Suppressor macrophage (primary cell): ENCODE measurements at regions not wholly inside any gene's neighbourhood (a gene's known extent, or its start where the extent isn't known, plus 50 kb on each side); places are given as distances from the start of the nearest gene placed in this dataset.
A peak's percentile ranks its signal among the peaks of the same experiment; 100 is the strongest.
"Not testable (repeated sequence)": the region's sequence is repeated elsewhere in the genome, so short reads cannot be mapped to it uniquely, and the experiment has no call there.

Source experiments
- DNase-seq, 4 experiments: peaks; one replicate each; pipeline ENCODE4 v3.0.0-alpha.2; 2020 to 2022

GRCh38 chr14:31911160-31911559 lies 165.9 kb upstream of the ARHGAP5 start:
- no peak for DNase-seq

DNA sequence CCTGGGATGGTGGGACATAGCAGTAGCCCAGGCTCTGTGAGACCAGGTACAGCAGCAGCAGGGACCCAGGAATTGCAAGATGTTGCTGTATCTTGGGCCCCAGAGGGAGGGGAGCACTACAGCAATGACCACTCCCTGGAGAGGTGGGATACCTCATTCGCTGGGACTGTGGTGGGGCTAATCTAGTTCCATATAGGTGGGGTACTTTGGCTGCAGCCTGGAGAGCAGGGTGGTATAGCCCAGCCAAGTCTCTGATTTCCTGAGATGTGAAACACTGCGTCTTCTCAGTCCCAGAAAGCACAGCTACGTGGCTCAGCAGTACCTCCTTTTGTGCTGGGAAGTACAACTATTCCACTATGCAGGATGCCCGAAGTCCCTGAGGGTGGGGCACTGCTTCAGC lies 163.7 kb upstream of the ARHGAP5 start:
- DNase-seq, result no peak

DNA sequence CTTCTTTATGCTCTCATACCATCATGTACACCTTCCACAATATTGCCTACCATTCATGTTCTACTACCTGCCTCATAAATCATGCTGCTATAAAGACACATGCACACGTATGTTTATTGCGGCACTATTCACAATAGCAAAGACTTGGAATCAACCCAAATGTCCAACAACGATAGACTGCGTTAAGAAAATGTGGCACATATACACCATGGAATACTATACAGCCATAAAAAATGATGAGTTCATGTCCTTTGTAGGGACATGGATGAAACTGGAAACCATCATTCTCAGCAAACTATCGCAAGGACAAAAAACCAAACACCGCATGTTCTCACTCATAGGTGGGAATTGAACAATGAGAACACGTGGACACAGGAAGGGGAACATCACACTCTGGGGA lies 158.8 kb upstream of the ARHGAP5 start:
- not testable (repeated sequence) for DNase-seq

DNA sequence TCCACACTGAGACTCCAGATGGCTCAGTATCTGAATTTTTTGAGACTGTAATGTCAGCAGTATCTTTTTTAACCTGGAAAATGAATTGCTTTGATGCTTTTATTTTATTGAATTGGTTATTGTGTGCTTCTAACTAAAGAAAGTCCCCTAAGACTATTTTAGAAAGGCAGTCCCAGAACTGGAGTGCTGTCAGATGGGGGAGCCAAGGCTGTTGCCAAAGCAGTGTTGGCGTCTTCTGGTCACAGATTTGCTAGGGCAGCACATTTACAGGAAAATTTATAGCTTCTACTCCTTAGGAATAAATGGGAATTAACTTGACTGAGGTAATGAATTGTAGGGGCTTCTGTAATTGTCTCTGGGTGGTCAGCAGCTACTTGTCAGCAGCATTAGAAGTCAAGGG lies 157.1 kb upstream of the ARHGAP5 start:
- DNase-seq, result no peak

- DNase-seq, result no peak
Observed at GRCh38 chr14:31920989-31921650, 156.0 kb upstream of the ARHGAP5 start.

- no peak for DNase-seq
Observed at GRCh38 chr14:31921721-31922120, 155.4 kb upstream of the ARHGAP5 start.

DNA sequence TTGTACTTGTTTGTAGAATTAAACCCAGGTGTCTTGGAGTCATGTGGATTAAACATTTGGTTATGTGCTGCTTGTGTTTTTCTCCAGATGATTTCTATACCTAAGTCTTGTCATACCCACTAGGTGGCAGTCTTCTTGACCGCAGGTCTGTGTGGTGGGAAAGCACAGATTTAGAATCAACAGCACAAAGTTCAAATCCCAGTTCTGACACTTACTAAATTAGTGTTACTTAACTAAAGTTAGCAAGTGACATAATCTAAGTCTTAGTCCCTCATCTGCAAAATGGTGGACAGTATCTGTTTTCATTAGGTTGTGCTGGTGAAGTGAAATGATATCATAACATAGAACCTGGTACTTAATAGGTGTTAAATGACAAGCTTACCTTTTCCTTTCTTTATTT lies 151.0 kb upstream of the ARHGAP5 start:
- peak; percentile 50 to 82 (median 64) for DNase-seq

GRCh38 chr14:31926652-31927347 lies 150.3 kb upstream of the ARHGAP5 start:
- DNase-seq, result no peak

GRCh38 chr14:31927348-31927832 lies 149.7 kb upstream of the ARHGAP5 start:
- peak; percentile 28 to 67 (median 36) for DNase-seq

- no peak for DNase-seq
Observed at GRCh38 chr14:31930070-31930469, 147.0 kb upstream of the ARHGAP5 start.

GRCh38 chr14:31930493-31931240 lies 146.4 kb upstream of the ARHGAP5 start:
- DNase-seq, result peak in 3 of 4 experiments; percentile 17 to 35 (median 24)

DNA sequence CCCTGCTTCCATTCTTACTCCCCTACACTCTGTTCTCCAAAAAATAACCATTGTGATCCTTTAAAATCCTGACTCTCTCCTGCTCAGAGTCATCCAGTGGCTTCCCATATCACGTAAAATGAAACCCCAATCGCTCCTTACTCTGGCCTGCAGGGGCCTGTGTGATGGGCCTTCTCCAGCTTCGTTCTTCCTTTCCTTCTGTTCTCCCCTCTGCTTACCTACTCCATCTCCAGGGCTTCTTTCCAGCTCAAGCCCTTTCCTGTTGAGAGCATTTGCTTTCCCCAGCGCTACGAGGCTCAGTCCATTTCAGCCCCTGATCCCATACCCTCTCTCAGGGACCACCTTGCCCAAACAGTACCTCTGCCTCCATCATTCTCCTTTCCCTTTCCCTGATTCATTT lies 144.4 kb upstream of the ARHGAP5 start:
- DNase-seq, result no peak

GRCh38 chr14:31933716-31934115 lies 143.4 kb upstream of the ARHGAP5 start:
- DNase-seq, result no peak

DNA sequence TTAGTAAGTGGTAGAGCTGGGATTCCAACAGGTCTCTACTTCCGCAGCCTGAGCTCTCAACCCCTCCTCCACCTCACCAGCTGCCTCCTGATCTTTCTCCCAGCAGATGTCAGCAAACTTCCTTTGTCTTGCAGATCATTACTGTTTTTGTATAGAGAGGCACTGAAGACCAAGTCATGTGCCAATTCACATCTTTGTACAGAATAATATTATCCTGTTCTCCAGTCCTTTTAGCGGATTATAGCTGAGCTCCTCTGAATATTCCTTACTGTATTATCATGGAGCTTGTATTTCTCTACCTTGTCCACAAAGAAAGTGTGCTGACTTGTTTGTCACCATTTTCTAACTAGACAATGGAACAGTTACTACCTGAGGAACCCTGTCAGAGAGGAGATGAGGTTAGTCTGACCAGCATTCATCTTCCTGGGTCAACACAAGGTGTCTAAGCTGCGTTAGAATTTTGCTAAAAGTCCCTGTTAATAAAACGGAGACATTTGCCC lies 142.3 kb upstream of the ARHGAP5 start:
- DNase-seq, result peak in 3 of 4 experiments; percentile 47 to 55 (median 50)

DNA sequence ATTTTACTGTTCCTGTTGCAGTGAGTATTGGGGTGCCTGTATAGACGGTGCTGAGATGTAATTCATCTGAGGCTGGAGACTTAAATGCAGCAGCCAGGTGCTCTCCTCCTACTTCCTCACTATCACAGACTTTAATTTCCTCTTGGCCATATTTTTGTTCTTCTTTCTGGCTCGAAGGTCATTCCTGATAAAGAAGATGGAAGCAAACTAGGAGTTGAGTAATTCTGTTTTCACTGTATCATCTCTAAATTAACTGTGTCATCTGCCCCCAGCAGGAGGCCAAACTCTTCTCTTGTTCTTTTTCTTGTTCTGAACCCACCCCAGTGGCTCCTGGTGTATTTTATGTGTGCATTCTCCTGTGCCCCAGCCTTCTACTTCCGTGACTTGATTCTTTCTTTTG lies 141.7 kb upstream of the ARHGAP5 start:
- peak in 2 of 4 experiments; percentile 31 to 35 for DNase-seq

- DNase-seq, result no peak
Observed at GRCh38 chr14:31936115-31936514, 141.0 kb upstream of the ARHGAP5 start.

- DNase-seq, result peak; percentile 76 to 93 (median 85)
Observed at GRCh38 chr14:31937730-31938346, 139.3 kb upstream of the ARHGAP5 start.

DNA sequence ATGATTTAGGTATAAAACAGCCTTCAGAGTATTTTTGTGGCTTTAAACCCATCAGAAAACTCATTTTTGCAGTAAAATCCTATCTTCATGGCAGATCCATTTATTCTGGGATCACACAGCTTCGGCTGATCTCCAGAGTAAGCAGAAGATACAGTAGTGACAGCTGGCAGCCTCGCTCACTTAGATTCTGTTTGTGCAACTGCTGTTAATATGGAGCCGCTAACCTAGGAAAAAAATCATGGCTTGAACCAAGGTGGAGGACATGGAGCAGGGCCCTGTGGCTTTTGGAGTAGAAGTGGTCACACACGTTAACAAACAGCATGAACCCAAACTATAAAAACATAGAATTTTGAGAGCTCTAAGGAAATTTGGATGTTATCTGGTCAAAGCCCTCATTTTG lies 137.2 kb upstream of the ARHGAP5 start:
- DNase-seq, result no peak

DNA sequence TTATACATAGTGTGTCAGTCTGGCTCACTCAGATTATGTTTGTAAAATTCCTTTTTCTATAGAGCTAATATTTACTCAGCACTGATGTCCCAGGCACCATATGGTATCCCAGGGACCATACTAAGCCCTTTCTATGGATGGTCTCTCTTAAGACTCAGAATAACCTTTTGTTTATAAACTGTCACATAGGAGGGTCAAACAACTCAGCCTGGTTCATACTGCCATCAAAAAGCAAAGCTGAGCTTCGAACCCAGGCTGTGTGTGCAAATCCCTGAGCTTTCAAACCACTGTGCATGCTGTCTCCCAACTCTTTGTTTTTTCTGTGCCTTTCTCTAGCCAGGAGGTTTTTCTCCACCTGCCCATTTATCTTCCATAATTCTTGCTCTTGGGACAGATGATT lies 135.6 kb upstream of the ARHGAP5 start:
- DNase-seq, result no peak

GRCh38 chr14:31942166-31942841 lies 134.8 kb upstream of the ARHGAP5 start:
- DNase-seq, result no peak

DNA sequence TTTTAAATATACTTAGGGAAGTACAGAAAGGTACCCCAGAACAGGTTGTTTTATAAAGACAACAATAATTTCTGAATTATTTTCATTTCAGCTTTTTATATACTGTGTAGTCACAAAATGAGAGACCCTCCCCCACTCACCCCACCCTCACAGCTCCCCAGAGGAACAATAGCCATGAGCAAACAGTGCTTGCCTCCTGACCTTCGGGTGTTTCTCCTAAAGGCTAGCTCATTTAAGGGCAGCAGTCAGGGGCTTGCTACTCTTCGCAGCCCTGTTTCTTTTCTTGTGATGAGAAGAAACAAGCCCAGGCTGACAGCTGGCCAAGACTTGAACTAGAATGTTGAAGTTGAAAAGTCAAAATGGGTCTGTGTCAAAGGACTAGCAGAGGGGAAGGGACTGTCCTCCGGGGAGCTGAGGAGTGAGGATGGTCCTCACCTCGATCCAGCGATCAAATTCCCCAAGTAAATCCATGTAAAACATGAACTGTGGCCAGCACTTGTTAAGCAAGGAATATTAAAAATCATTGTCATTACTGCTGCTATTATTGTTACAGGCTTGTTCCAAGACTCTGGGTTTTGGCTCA lies 133.8 kb upstream of the ARHGAP5 start:
- DNase-seq, result no peak

- no peak for DNase-seq
Observed at GRCh38 chr14:31943861-31944255, 133.2 kb upstream of the ARHGAP5 start.
